ENCODE measurements at regions not wholly inside any gene's neighbourhood (a gene's known extent, or its start where the extent isn't known, plus 50 kb on each side); places are given as distances from the start of the nearest gene placed in this dataset.
"Not testable (repeated sequence)": the region's sequence is repeated elsewhere in the genome, so short reads cannot be mapped to it uniquely, and the experiment has no call there.

GRCh38 chr18:12179029-12179428, 75.1 kb upstream of the CIDEA start:
- TF ChIP-seq POLR2AphosphoS5, POLR2A (IDR thresholded peaks at IDR 0.05; ENCODE audit: low read depth, low read length): not testable (repeated sequence)
